ENCODE measurements at regions not wholly inside any gene's neighbourhood (a gene's known extent, or its start where the extent isn't known, plus 50 kb on each side); places are given as distances from the start of the nearest gene placed in this dataset.
"Not testable (repeated sequence)": the region's sequence is repeated elsewhere in the genome, so short reads cannot be mapped to it uniquely, and the experiment has no call there.

DNA sequence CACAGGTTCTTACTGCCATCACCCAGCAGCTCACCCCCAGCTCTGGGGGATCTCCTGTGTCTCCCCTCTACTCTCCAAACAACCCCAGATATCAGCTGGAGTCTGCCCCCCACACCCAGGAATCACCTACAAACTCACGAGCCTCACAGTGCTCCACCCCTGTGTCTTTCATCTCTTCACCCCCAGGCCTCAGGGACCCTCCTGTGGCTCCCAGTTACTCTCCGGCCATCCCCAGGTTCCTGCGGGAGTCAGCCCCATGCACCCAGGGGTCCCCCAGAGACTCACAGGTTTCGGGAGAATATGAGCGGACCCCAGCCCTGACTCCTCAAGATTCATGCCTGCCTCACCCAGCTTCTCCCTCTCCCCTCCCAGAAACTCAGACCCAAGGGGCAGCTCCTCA is 3709.1 kb upstream of the OR11H1 start:
- TF ChIP-seq CTCF, POLR2A (IDR thresholded peaks at IDR 0.05): not testable (repeated sequence)

All from breast epithelium (tissue), 3 donors.